ENCODE measurements at regions not wholly inside any gene's neighbourhood (a gene's known extent, or its start where the extent isn't known, plus 50 kb on each side); places are given as distances from the start of the nearest gene placed in this dataset.

GRCh38 chr5:124229352-124229751 lies 517.1 kb downstream of the ZNF608 start:
- Histone ChIP-seq H2AFZ (ENCODE audit: low read depth) (no peak overlapping the region), H3K36me3 (ENCODE audit: insufficient read depth) (no peaks in the 10 kb centered on the region), H3K9ac (no peak overlapping the region), H3K27me3 (ENCODE audit: insufficient read depth, low read depth) (no peaks in the 10 kb centered on the region), H3K27ac (no peak overlapping the region), H3K4me1 (ENCODE audit: low read depth, poor library complexity, severe bottlenecking) (no peaks in the 10 kb centered on the region), H3K4me2 (no peak overlapping the region), H3K4me3 (IDR thresholded peaks at IDR 0.05; ENCODE audit: insufficient read depth, low read depth, low read length) (no peak overlapping the region), H4K20me1 (ENCODE audit: insufficient read depth) (no peaks in the 10 kb centered on the region), H3K79me2 (ENCODE audit: insufficient read depth, low read depth) (no peaks in the 10 kb centered on the region)
- no peak for TF ChIP-seq CTCF (conservative IDR thresholded peaks at IDR 0.05; ENCODE audit: low read depth, low read length)

- no peak overlapping the region for H3K4me2 ChIP-seq
- no peaks in the 10 kb centered on the region for H3K36me3 ChIP-seq (ENCODE audit: insufficient read depth)
- no peaks in the 10 kb centered on the region for H3K79me2 ChIP-seq (ENCODE audit: insufficient read depth, low read depth)
These were observed 518.5 kb downstream of the ZNF608 start for GRCh38 chr5:124227914-124228313.

GRCh38 chr5:124220418-124220817 lies 526.0 kb downstream of the ZNF608 start:
- no peak overlapping the region for H3K4me2 ChIP-seq
- H3K79me2 ChIP-seq (ENCODE audit: insufficient read depth, low read depth): no peaks in the 10 kb centered on the region
- H3K27ac ChIP-seq: no peak overlapping the region
- no peak overlapping the region for H3K4me3 ChIP-seq (IDR thresholded peaks at IDR 0.05; ENCODE audit: insufficient read depth, low read depth, low read length)
- no peak overlapping the region for H2AFZ ChIP-seq (ENCODE audit: low read depth)
- H3K9ac ChIP-seq: no peak overlapping the region
- no peaks in the 10 kb centered on the region for H4K20me1 ChIP-seq (ENCODE audit: insufficient read depth)
- no peak for TF ChIP-seq CTCF (conservative IDR thresholded peaks at IDR 0.05; ENCODE audit: low read depth, low read length)
- H3K4me1 ChIP-seq (ENCODE audit: low read depth, poor library complexity, severe bottlenecking): no peaks in the 10 kb centered on the region
- H3K27me3 ChIP-seq (ENCODE audit: insufficient read depth, low read depth): no peaks in the 10 kb centered on the region
- no peaks in the 10 kb centered on the region for H3K36me3 ChIP-seq (ENCODE audit: insufficient read depth)

More at GRCh38 chr5:124227914-124228313, 518.5 kb downstream of the ZNF608 start:
- Histone ChIP-seq H2AFZ (ENCODE audit: low read depth) (no peak overlapping the region), H4K20me1 (ENCODE audit: insufficient read depth) (no peaks in the 10 kb centered on the region), H3K9ac (no peak overlapping the region), H3K4me1 (ENCODE audit: low read depth, poor library complexity, severe bottlenecking) (no peaks in the 10 kb centered on the region), H3K27me3 (ENCODE audit: insufficient read depth, low read depth) (no peaks in the 10 kb centered on the region), H3K4me3 (IDR thresholded peaks at IDR 0.05; ENCODE audit: insufficient read depth, low read depth, low read length) (no peak overlapping the region), H3K27ac (no peak overlapping the region)
- TF ChIP-seq CTCF (conservative IDR thresholded peaks at IDR 0.05; ENCODE audit: low read depth, low read length): no peak

- no peak overlapping the region for H3K27ac ChIP-seq
- no peak for TF ChIP-seq CTCF (conservative IDR thresholded peaks at IDR 0.05; ENCODE audit: low read depth, low read length)
- no peaks in the 10 kb centered on the region for H3K27me3 ChIP-seq (ENCODE audit: insufficient read depth, low read depth)
- no peak overlapping the region for H3K9ac ChIP-seq
- no peak overlapping the region for H3K4me3 ChIP-seq (IDR thresholded peaks at IDR 0.05; ENCODE audit: insufficient read depth, low read depth, low read length)
- H3K4me2 ChIP-seq: no peak overlapping the region
- no peak overlapping the region for H2AFZ ChIP-seq (ENCODE audit: low read depth)
- H3K79me2 ChIP-seq (ENCODE audit: insufficient read depth, low read depth): no peaks in the 10 kb centered on the region
- H4K20me1 ChIP-seq (ENCODE audit: insufficient read depth): no peaks in the 10 kb centered on the region
- H3K4me1 ChIP-seq (ENCODE audit: low read depth, poor library complexity, severe bottlenecking): no peaks in the 10 kb centered on the region
- H3K36me3 ChIP-seq (ENCODE audit: insufficient read depth): no peaks in the 10 kb centered on the region
These were observed 533.5 kb downstream of the ZNF608 start for GRCh38 chr5:124212934-124213333.
